GM23338 (cell line): ENCODE measurements at regions not wholly inside any gene's neighbourhood (a gene's known extent, or its start where the extent isn't known, plus 50 kb on each side); places are given as distances from the start of the nearest gene placed in this dataset.

Experiments used
- ATAC-seq: fragments of 200-7000 bp; cut with Tn5 transposase; 3 replicates; pipeline ENCODE4 v1.9.1; 2020
- DNase-seq: peaks from one replicate; pipeline ENCODE4 v3.0.0-alpha.2; 2015; ENCODE audit warnings: low spot score
- H2AFZ ChIP-seq: fragments of 200-600 bp; sonication (generic); 2 replicates; pipeline ENCODE4 v1.8.0; 2016; ENCODE audit warnings: antibody characterized with exemption, mild to moderate bottlenecking, moderate library complexity
- H3F3A ChIP-seq: fragments of 200-600 bp; sonication (generic); replicated peaks from 2 replicates; pipeline ENCODE4 v1.8.0; 2017; ENCODE audit warnings: antibody characterized with exemption, mixed run types, low read depth
- H3K27ac ChIP-seq: fragments of 200-600 bp; sonication (generic); 2 replicates; pipeline ENCODE4 v1.6.1; 2016; ENCODE audit warnings: low read depth
- H3K27me3 ChIP-seq: fragments of 200-600 bp; sonication (generic); 2 replicates; pipeline ENCODE4 v1.8.0; 2016; ENCODE audit warnings: mild to moderate bottlenecking, mixed run types, moderate library complexity; ENCODE audit not compliant: insufficient read depth
- H3K36me3 ChIP-seq: fragments of 200-600 bp; sonication (generic); 2 replicates; pipeline ENCODE4 v1.8.0; 2016; ENCODE audit warnings: mild to moderate bottlenecking; ENCODE audit not compliant: insufficient read depth
- H3K4me1 ChIP-seq: fragments of 200-600 bp; sonication (generic); 2 replicates; pipeline ENCODE4 v1.8.0; 2016; ENCODE audit warnings: mild to moderate bottlenecking, moderate library complexity; ENCODE audit not compliant: insufficient read depth
- H3K4me2 ChIP-seq: fragments of 200-600 bp; sonication (generic); 2 replicates; pipeline ENCODE4 v1.7.1; 2017; ENCODE audit warnings: mixed run types
- H3K4me3 ChIP-seq: fragments of 200-600 bp; sonication (generic); 2 replicates; pipeline ENCODE4 v1.6.1; 2016; ENCODE audit warnings: mixed run types
- H3K79me2 ChIP-seq: fragments of 200-600 bp; sonication (generic); replicated peaks from 2 replicates; pipeline ENCODE4 v1.8.0; 2017; ENCODE audit warnings: mild to moderate bottlenecking; ENCODE audit not compliant: insufficient read depth
- H3K9me2 ChIP-seq: fragments of 200-600 bp; sonication (generic); 2 replicates; pipeline ENCODE4 v1.8.0; 2017; ENCODE audit not compliant: insufficient read depth
- H4K20me1 ChIP-seq: fragments of 200-600 bp; sonication (generic); replicated peaks from 2 replicates; pipeline ENCODE4 v1.8.0; 2017; ENCODE audit warnings: mild to moderate bottlenecking; ENCODE audit not compliant: insufficient read depth
- H3K27ac Mint-ChIP-seq: 2 replicates; pipeline ENCODE4 v1.8.0; 2020; ENCODE audit warnings: inconsistent platforms, mild to moderate bottlenecking, moderate library complexity, mixed read lengths
- H3K27me3 Mint-ChIP-seq: 3 replicates; pipeline ENCODE4 v1.8.0; 2022; ENCODE audit warnings: low read depth, mild to moderate bottlenecking, moderate library complexity, mixed read lengths, inconsistent platforms; ENCODE audit not compliant: insufficient read depth, poor library complexity
- H3K36me3 Mint-ChIP-seq: 3 replicates; pipeline ENCODE4 v1.8.0; 2021; ENCODE audit warnings: low read depth, mild to moderate bottlenecking, inconsistent platforms, moderate library complexity, mixed read lengths
- H3K4me1 Mint-ChIP-seq: 3 replicates; pipeline ENCODE4 v1.8.0; 2020; ENCODE audit warnings: mild to moderate bottlenecking, inconsistent platforms, mixed read lengths
- H3K4me3 Mint-ChIP-seq: 3 replicates; pipeline ENCODE4 v1.8.0; 2021; ENCODE audit warnings: moderate library complexity, mild to moderate bottlenecking, inconsistent platforms, mixed read lengths
- H3K9me3 Mint-ChIP-seq: 3 replicates; pipeline ENCODE4 v1.8.0; 2020; ENCODE audit warnings: moderate library complexity, mild to moderate bottlenecking, inconsistent platforms, mixed read lengths
- CREB1 ChIP-seq: fragments of 250-450 bp; sonication (Bioruptor Pico); IDR thresholded peaks from 2 replicates; pipeline ENCODE4 v1.5.0; 2020; ENCODE audit warnings: low read depth, mild to moderate bottlenecking, moderate library complexity
- CTCF ChIP-seq, 2 experiments: fragments of 200-600 bp in 1 of 2; sonication (generic) in 1 of 2; conservative IDR thresholded peaks; 2 replicates each; pipeline versions ENCODE4 v1.5.1 to v1.6.1; 2016 to 2017; ENCODE audit warnings: antibody characterized with exemption in 2 of 2, low read depth in 2 of 2, mild to moderate bottlenecking in 2 of 2, moderate library complexity in 1 of 2
- ETS1 ChIP-seq: IDR thresholded peaks from 2 replicates; pipeline ENCODE4 v1.6.1; 2016; ENCODE audit warnings: antibody characterized with exemption
- EZH2 ChIP-seq: fragments of 200-600 bp; sonication (generic); IDR thresholded peaks from one replicate; pipeline ENCODE4 v1.8.0; 2017; ENCODE audit warnings: antibody characterized with exemption, mild to moderate bottlenecking, low read depth; ENCODE audit not compliant: unreplicated experiment
- EZH2phosphoT487 ChIP-seq: fragments of 200-600 bp; sonication (generic); IDR thresholded peaks from one replicate; pipeline ENCODE4 v1.8.1; 2018; ENCODE audit warnings: antibody characterized with exemption; ENCODE audit not compliant: unreplicated experiment
- JUNB ChIP-seq: IDR thresholded peaks from one replicate; pipeline ENCODE4 v1.6.1; 2016; ENCODE audit warnings: antibody characterized with exemption; ENCODE audit not compliant: unreplicated experiment
- NANOG ChIP-seq: IDR thresholded peaks from 2 replicates; pipeline ENCODE4 v1.6.1; 2016; ENCODE audit warnings: antibody characterized with exemption, borderline replicate concordance
- POLR2AphosphoS5 ChIP-seq: IDR thresholded peaks from 2 replicates; pipeline ENCODE4 v1.6.1; 2016; ENCODE audit warnings: antibody characterized with exemption, low read depth
- REST ChIP-seq: IDR thresholded peaks from one replicate; pipeline ENCODE4 v1.6.1; 2018; ENCODE audit warnings: antibody characterized with exemption; ENCODE audit not compliant: unreplicated experiment
- STAT1 ChIP-seq: IDR thresholded peaks from one replicate; pipeline ENCODE4 v1.6.1; 2016; ENCODE audit warnings: antibody characterized with exemption; ENCODE audit not compliant: unreplicated experiment
- ZNF114 ChIP-seq: fragments of 250-450 bp; sonication (Bioruptor Pico); IDR thresholded peaks from 2 replicates; pipeline ENCODE4 v1.5.0; 2020; ENCODE audit warnings: mild to moderate bottlenecking, moderate library complexity
- ZNF331 ChIP-seq: fragments of 250-450 bp; sonication (Bioruptor Pico); IDR thresholded peaks from 2 replicates; pipeline ENCODE4 v1.5.0; 2020; ENCODE audit warnings: low read depth, mild to moderate bottlenecking, moderate library complexity
- ZNF462 ChIP-seq: fragments of 250-450 bp; sonication (Bioruptor Pico); IDR thresholded peaks from 2 replicates; pipeline ENCODE4 v1.5.0; 2020; ENCODE audit warnings: mild to moderate bottlenecking, moderate library complexity

- no peak for TF ChIP-seq STAT1
- no peak for TF ChIP-seq POLR2AphosphoS5
- no peak for TF ChIP-seq EZH2phosphoT487
- TF ChIP-seq ETS1: no peak
- no peak for TF ChIP-seq ZNF331
- TF ChIP-seq EZH2: no peak
- TF ChIP-seq ZNF114: no peak
- TF ChIP-seq REST: no peak
- no peak for TF ChIP-seq CTCF (conservative IDR thresholded peaks at IDR 0.05; ENCODE audit: low read depth in 2 of 2)
- TF ChIP-seq JUNB: no peak
- no peak for TF ChIP-seq CREB1
- no peak for TF ChIP-seq NANOG
- no peak for TF ChIP-seq ZNF462 (CRISPR knock-in tag)
- Mint-ChIP-seq H3K36me3 (no peaks in the 10 kb centered on the region), H3K9me3 (no peaks in the 10 kb centered on the region), H3K4me3 (no peak overlapping the region), H3K27me3 (no peaks in the 10 kb centered on the region), H3K27ac (no peak overlapping the region), H3K4me1 (no peaks in the 10 kb centered on the region)
- H3K79me2 ChIP-seq: no peaks in the 10 kb centered on the region
- no peak overlapping the region for H3K4me3 ChIP-seq
- ATAC-seq (no peak), DNase-seq (no peak)
- no peak overlapping the region for H3K4me2 ChIP-seq
- no peaks in the 10 kb centered on the region for H3K4me1 ChIP-seq
- H4K20me1 ChIP-seq: no peaks in the 10 kb centered on the region
- no peaks in the 10 kb centered on the region for H3K27me3 ChIP-seq
- H3K27ac ChIP-seq: no peak overlapping the region
- H3K9me2 ChIP-seq: no peaks in the 10 kb centered on the region
- no peaks in the 10 kb centered on the region for H3F3A ChIP-seq
- no peak overlapping the region for H2AFZ ChIP-seq
- H3K36me3 ChIP-seq: no peaks in the 10 kb centered on the region
Measured at GRCh38 chr3:167084545-167084944, 295.6 kb downstream of the ZBBX start.
